IPS DF 6.9 (cell line): ENCODE measurements at regions not wholly inside any gene's neighbourhood (a gene's known extent, or its start where the extent isn't known, plus 50 kb on each side); places are given as distances from the start of the nearest gene placed in this dataset.

Source experiments
- DNase-seq: peaks from one replicate; pipeline ENCODE4 v3.0.0-alpha.2; 2013; ENCODE audit warnings: low read depth, low spot score
- H3K27ac ChIP-seq: one replicate; pipeline ENCODE4 v1.5.1; 2013; ENCODE audit warnings: low read length, control low read depth
- H3K27me3 ChIP-seq: 2 replicates; pipeline ENCODE4 v1.6.1; 2013; ENCODE audit warnings: mild to moderate bottlenecking, low read length; ENCODE audit not compliant: control insufficient read depth, insufficient read depth
- H3K36me3 ChIP-seq: 2 replicates; pipeline ENCODE4 v1.6.1; 2013; ENCODE audit warnings: low read length; ENCODE audit not compliant: control insufficient read depth, insufficient read depth
- H3K4me1 ChIP-seq: 2 replicates; pipeline ENCODE4 v1.6.1; 2013; ENCODE audit warnings: low read length; ENCODE audit not compliant: control insufficient read depth, insufficient read depth
- H3K4me3 ChIP-seq: 2 replicates; pipeline ENCODE4 v1.5.1; 2013; ENCODE audit warnings: mild to moderate bottlenecking, low read length
- H3K9me3 ChIP-seq: 2 replicates; pipeline ENCODE4 v1.6.1; 2013; ENCODE audit warnings: low read length, inconsistent platforms; ENCODE audit not compliant: control insufficient read depth, insufficient read depth
- WGBS: extraction: QIAGEN DNeasy Blood & Tissue Kit; methylation state at CpG from one replicate; pipeline ENCODE4 v1.1.7; 2013; ENCODE audit warnings: mixed read lengths, missing lambda C conversion rate; ENCODE audit not compliant: insufficient read length, insufficient coverage; 5-methylcytosine and 5-hydroxymethylcytosine counted together

DNA sequence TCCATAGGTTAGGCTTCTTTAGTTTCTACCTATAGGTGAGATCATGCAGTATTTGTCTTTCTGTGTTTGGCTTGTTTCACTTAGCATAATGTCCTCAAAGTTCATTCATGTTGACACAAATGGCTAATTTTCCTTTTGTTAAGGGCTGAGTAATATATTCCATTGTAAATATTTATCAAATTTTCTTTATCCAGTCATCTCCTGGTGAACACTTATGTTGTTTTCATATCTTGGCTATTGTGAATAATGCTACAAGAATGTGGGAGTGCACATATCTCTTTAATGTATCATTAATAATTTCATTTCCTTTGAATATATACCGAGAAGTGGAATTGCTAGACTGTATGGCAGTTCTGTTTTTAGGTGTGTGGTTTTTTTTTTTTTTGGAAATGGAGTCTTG is 250.9 kb upstream of the SEMA6D start:
- Histone ChIP-seq H3K27me3 (no peaks in the 10 kb centered on the region), H3K4me1 (no peaks in the 10 kb centered on the region), H3K9me3 (no peaks in the 10 kb centered on the region), H3K4me3 (no peak overlapping the region), H3K36me3 (no peaks in the 10 kb centered on the region), H3K27ac (no peak overlapping the region)
- no CpG with 5 or more reads among the region's 1 CpG for WGBS
- no peak for DNase-seq

DNA sequence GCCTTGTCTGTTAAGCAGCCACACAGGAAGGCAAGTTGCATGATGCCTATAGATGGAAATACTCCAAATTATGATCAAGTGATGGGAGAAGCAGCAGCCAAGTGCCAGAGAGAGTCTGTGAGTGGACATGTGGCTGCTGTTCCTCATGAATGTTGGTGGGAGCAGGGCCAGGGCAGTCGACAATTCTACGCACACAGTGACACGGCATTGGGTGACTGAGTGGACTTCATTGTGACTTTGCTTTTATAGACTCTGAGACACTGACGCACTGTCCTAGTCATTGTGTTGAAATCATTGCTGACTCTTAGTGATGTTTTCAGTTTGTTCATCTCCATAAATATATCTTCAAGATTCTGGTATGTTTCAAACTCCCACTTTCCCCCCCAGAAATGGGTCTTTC is 246.3 kb upstream of the SEMA6D start:
- H3K27me3 ChIP-seq = no peaks in the 10 kb centered on the region
- no peak overlapping the region for H3K27ac ChIP-seq
- H3K4me3 ChIP-seq = no peak overlapping the region
- no peaks in the 10 kb centered on the region for H3K36me3 ChIP-seq
- no peak for DNase-seq
- no CpG with 5 or more reads among the region's 4 CpGs for WGBS
- H3K9me3 ChIP-seq = no peaks in the 10 kb centered on the region
- no peaks in the 10 kb centered on the region for H3K4me1 ChIP-seq

DNA sequence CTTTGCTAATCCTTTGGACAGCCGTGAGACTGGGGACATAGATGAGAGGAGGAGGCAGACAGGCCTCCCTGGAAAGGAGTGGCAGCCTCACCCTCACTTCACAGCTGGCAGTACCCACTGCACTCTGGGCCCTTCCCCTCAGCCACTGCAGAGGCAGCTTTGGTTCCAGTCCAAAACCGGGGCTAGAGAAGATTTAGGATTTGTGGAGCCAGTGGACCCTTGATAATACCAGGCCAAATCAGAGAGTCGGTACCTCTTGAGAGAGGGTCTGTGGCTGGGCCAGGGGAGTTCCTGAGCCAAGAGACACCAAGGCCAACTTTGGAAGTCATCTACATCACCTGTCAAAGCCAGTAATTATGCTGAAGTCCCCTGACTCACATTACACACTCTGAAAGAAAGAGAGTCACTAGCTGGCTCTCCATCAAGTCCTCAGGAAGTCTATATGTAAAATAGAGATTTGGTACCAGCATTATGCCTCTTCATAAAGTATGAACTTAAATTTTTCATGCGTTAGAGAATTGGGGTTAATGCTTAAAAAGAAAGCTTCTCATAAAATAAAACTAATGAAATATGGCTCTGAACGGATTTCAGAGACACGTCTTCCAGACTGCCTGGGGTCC is 244.1 kb upstream of the SEMA6D start:
- no peak overlapping the region for H3K27ac ChIP-seq

GRCh38 chr15:47473832-47474231 is 243.5 kb upstream of the SEMA6D start:
- H3K36me3 ChIP-seq = no peaks in the 10 kb centered on the region
- H3K9me3 ChIP-seq = no peaks in the 10 kb centered on the region
- no CpG with 5 or more reads among the region's 4 CpGs for WGBS
- no peaks in the 10 kb centered on the region for H3K4me1 ChIP-seq
- H3K4me3 ChIP-seq = no peak overlapping the region
- H3K27me3 ChIP-seq = no peaks in the 10 kb centered on the region
- DNase-seq = no peak
- H3K27ac ChIP-seq = no peak overlapping the region

More for the DNA sequence above, 244.1 kb upstream of the SEMA6D start:
- WGBS = no CpG with 5 or more reads among the region's 6 CpGs
- Histone ChIP-seq H3K27me3 (no peaks in the 10 kb centered on the region), H3K36me3 (no peaks in the 10 kb centered on the region), H3K4me3 (no peak overlapping the region), H3K9me3 (no peaks in the 10 kb centered on the region), H3K4me1 (no peaks in the 10 kb centered on the region)
- DNase-seq = no peak

DNA sequence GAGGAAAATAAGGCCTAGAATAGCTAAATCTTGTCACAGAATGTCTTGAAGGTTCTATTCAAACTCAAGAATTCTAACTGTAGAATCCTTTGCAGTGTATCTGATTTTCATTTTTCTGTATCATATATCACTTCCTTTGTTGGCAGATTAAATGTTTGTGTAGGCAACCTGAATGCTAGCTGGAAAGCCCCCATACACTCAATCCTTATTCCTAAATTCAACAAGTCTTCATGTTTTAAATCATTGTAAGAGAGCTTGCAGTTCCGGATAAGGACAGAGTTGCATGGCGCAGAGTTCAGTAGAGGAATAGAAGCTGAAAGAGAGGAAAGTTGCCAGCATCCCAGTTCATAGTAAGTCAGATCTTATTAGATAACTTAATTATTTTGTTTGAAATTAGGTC is 242.0 kb upstream of the SEMA6D start:
- Histone ChIP-seq H3K4me3 (no peak overlapping the region), H3K4me1 (no peaks in the 10 kb centered on the region), H3K9me3 (no peaks in the 10 kb centered on the region), H3K36me3 (no peaks in the 10 kb centered on the region), H3K27me3 (no peaks in the 10 kb centered on the region), H3K27ac (no peak overlapping the region)
- no CpG with 5 or more reads among the region's 2 CpGs for WGBS
- no peak for DNase-seq

GRCh38 chr15:47477341-47477740 is 240.0 kb upstream of the SEMA6D start:
- Histone ChIP-seq H3K27ac (no peak overlapping the region), H3K9me3 (no peaks in the 10 kb centered on the region), H3K36me3 (no peaks in the 10 kb centered on the region), H3K4me1 (no peaks in the 10 kb centered on the region), H3K27me3 (no peaks in the 10 kb centered on the region), H3K4me3 (no peak overlapping the region)
- DNase-seq = no peak

DNA sequence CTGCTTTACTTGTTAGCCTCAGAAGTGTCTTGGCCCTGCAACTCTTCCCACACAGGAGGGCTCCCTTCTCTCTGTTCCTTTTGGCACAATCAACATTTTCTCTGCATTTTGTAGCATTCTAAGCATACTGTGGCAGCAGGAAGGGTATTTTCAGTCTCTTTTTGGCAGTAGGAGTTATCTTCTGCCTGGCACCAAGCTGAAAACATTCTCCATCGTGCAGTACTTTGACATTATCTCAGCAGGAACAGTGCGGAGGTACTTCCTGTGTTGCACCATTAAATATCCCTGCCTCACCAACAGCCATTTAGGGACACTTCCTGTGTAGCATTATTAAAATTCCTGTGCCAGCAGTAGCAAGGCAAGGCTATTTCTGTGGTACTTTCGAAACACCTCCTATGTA is 233.2 kb upstream of the SEMA6D start:
- Histone ChIP-seq H3K27me3 (no peaks in the 10 kb centered on the region), H3K27ac (no peak overlapping the region), H3K4me3 (no peak overlapping the region), H3K36me3 (no peaks in the 10 kb centered on the region), H3K9me3 (no peaks in the 10 kb centered on the region), H3K4me1 (no peaks in the 10 kb centered on the region)
- no CpG with 5 or more reads among the region's 3 CpGs for WGBS
- DNase-seq = no peak

DNA sequence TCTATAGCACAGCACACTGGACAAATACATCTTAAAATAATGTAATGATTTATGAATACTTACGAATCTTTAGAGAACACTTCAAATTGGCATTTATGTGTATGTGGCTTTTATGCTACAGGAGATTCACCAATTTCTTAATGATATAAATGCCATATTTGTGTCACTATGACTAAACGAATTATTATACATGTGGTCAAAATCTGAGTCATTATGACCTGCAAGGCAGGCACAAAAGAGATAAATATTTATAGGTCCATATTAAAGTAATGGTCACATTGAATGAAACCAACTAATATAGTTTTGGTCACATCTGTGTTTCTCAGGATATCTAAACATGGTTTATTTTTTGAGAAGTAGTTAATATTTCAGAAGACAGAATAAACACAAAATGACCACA is 232.3 kb upstream of the SEMA6D start:
- WGBS = no CpG with 5 or more reads among the region's 2 CpGs
- no peaks in the 10 kb centered on the region for H3K27me3 ChIP-seq
- DNase-seq = no peak
- no peak overlapping the region for H3K4me3 ChIP-seq
- H3K4me1 ChIP-seq = no peaks in the 10 kb centered on the region
- H3K27ac ChIP-seq = no peak overlapping the region
- no peaks in the 10 kb centered on the region for H3K36me3 ChIP-seq
- H3K9me3 ChIP-seq = no peaks in the 10 kb centered on the region

DNA sequence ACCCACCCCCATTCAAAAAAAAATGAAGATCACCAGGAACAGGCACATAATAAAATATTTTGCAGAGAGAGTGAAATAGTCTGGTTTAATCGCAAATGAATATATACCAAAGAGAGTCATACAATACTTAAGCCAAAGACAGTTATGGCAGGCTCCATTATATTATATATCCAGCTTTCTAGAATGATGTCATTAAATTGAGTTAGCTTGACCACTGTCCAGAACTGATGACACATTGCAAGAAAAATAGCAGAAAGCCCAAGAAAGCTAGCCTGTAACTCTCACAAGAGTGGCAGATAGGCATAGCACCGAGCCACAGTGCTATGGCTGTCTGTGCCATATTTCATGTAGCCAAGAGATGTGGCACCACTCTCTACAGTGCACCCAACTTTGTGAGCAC is 231.9 kb upstream of the SEMA6D start:
- no peak overlapping the region for H3K4me3 ChIP-seq
- no peak overlapping the region for H3K27ac ChIP-seq
- no peaks in the 10 kb centered on the region for H3K4me1 ChIP-seq
- WGBS = no CpG with 5 or more reads among the region's 2 CpGs
- DNase-seq = no peak
- H3K27me3 ChIP-seq = no peaks in the 10 kb centered on the region
- H3K36me3 ChIP-seq = no peaks in the 10 kb centered on the region
- H3K9me3 ChIP-seq = no peaks in the 10 kb centered on the region

- Histone ChIP-seq H3K27ac (no peak overlapping the region), H3K36me3 (no peaks in the 10 kb centered on the region), H3K4me1 (no peaks in the 10 kb centered on the region), H3K4me3 (no peak overlapping the region), H3K9me3 (no peaks in the 10 kb centered on the region), H3K27me3 (no peaks in the 10 kb centered on the region)
- WGBS = no CpG with 5 or more reads among the region's 3 CpGs
- DNase-seq = no peak
Observed at GRCh38 chr15:47486040-47486439, 231.3 kb upstream of the SEMA6D start.

DNA sequence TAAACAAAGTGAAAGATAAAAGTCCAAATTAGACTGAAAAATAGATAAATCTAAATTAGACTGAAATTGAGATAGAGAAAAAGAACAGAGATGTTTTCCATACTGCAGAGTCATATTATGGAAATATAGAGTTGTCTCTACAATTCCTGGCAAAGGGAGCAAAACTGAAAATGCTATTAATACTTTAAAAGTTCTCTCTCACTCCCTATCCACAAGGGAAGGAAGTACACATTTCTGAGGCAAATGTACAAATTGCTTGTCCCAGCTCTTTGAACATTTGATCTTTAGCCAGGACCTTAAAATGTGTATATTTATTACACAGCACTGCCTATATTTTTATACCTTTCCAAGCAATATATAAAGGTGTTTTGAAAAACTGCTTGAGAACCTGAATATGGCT is 225.1 kb upstream of the SEMA6D start:
- no peaks in the 10 kb centered on the region for H3K4me1 ChIP-seq
- DNase-seq = no peak
- no peak overlapping the region for H3K4me3 ChIP-seq
- H3K9me3 ChIP-seq = no peaks in the 10 kb centered on the region
- H3K27me3 ChIP-seq = no peaks in the 10 kb centered on the region
- no peak overlapping the region for H3K27ac ChIP-seq
- H3K36me3 ChIP-seq = no peaks in the 10 kb centered on the region
